ENCODE measurements at regions not wholly inside any gene's neighbourhood (a gene's known extent, or its start where the extent isn't known, plus 50 kb on each side); places are given as distances from the start of the nearest gene placed in this dataset.

- DNase-seq (ENCODE audit: low read depth in 2 of 2), result no peak
Observed at GRCh38 chr14:61847861-61848260, 85.6 kb downstream of the SNAPC1 start.

GRCh38 chr14:61854898-61855297 is 92.7 kb downstream of the SNAPC1 start:
- no peak for DNase-seq (ENCODE audit: low read depth in 2 of 2)

- peak; percentile 23 to 35 for DNase-seq (ENCODE audit: low read depth in 2 of 2)
Observed at GRCh38 chr14:61860294-61860918, 98.2 kb downstream of the SNAPC1 start.

- DNase-seq (ENCODE audit: low read depth in 2 of 2), result no peak
Observed at GRCh38 chr14:61861320-61861865, 99.2 kb downstream of the SNAPC1 start.

- no peak for DNase-seq (ENCODE audit: low read depth in 2 of 2)
Observed at GRCh38 chr14:61864329-61864898, 102.2 kb downstream of the SNAPC1 start.

- DNase-seq (ENCODE audit: low read depth in 2 of 2), result no peak
Observed at GRCh38 chr14:61866932-61867920, 105.0 kb downstream of the SNAPC1 start.

- DNase-seq (ENCODE audit: low read depth in 2 of 2), result no peak
Observed at GRCh38 chr14:61868846-61869245, 106.6 kb downstream of the SNAPC1 start.

- DNase-seq (ENCODE audit: low read depth in 2 of 2), result no peak
Observed at GRCh38 chr14:61870163-61870562, 107.9 kb downstream of the SNAPC1 start.

- no peak for DNase-seq (ENCODE audit: low read depth in 2 of 2)
Observed at GRCh38 chr14:61872452-61872851, 110.2 kb downstream of the SNAPC1 start.

GRCh38 chr14:61875483-61875882 is 113.3 kb downstream of the SNAPC1 start:
- DNase-seq (ENCODE audit: low read depth in 2 of 2), result no peak

GRCh38 chr14:61876362-61877034 is 114.3 kb downstream of the SNAPC1 start:
- no peak for DNase-seq (ENCODE audit: low read depth in 2 of 2)

- no peak for DNase-seq (ENCODE audit: low read depth in 2 of 2)
Observed at GRCh38 chr14:61877035-61877390, 114.8 kb downstream of the SNAPC1 start.

GRCh38 chr14:61877768-61878167 is 115.5 kb downstream of the SNAPC1 start:
- no peak for DNase-seq (ENCODE audit: low read depth in 2 of 2)

- DNase-seq (ENCODE audit: low read depth in 2 of 2), result no peak
Observed at GRCh38 chr14:61878931-61879330, 116.7 kb downstream of the SNAPC1 start.

GRCh38 chr14:61881046-61881445 is 118.8 kb downstream of the SNAPC1 start:
- DNase-seq (ENCODE audit: low read depth in 2 of 2), result no peak

GRCh38 chr14:61884711-61885110 is 122.5 kb downstream of the SNAPC1 start:
- no peak for DNase-seq (ENCODE audit: low read depth in 2 of 2)

GRCh38 chr14:61885203-61885961 is 123.2 kb downstream of the SNAPC1 start:
- no peak for DNase-seq (ENCODE audit: low read depth in 2 of 2)

GRCh38 chr14:61887628-61888027 is 125.4 kb downstream of the SNAPC1 start:
- DNase-seq (ENCODE audit: low read depth in 2 of 2), result no peak

- no peak for DNase-seq (ENCODE audit: low read depth in 2 of 2)
Observed at GRCh38 chr14:61889914-61890351, 127.7 kb downstream of the SNAPC1 start.

GRCh38 chr14:61891170-61891569 is 128.9 kb downstream of the SNAPC1 start:
- DNase-seq (ENCODE audit: low read depth in 2 of 2), result no peak

- DNase-seq (ENCODE audit: low read depth in 2 of 2), result no peak
Observed at GRCh38 chr14:61891810-61892209, 129.6 kb downstream of the SNAPC1 start.
